Transverse colon (tissue), 4 donors: ENCODE measurements at regions not wholly inside any gene's neighbourhood (a gene's known extent, or its start where the extent isn't known, plus 50 kb on each side); places are given as distances from the start of the nearest gene placed in this dataset.

Experiments used
- DNase-seq: peaks from one replicate; pipeline ENCODE4 v3.0.0-alpha.2; 2019
- H3K27ac ChIP-seq, 4 donors: fragments of 200-600 bp; sonication (generic); 2 replicates each; pipeline ENCODE4 v1.5.1; 2016 to 2018; ENCODE audit warnings: inconsistent platforms in 4 of 4
- H3K27me3 ChIP-seq: fragments of 200-600 bp; sonication (generic); 2 replicates; pipeline ENCODE4 v1.5.1; 2017; ENCODE audit warnings: inconsistent platforms
- H3K36me3 ChIP-seq, 4 donors: fragments of 200-600 bp; sonication (generic); 2 replicates each; pipeline ENCODE4 v1.5.1; 2017 to 2019; ENCODE audit warnings: inconsistent platforms in 4 of 4
- H3K4me1 ChIP-seq, 4 donors: fragments of 200-600 bp; sonication (generic); 2 replicates each; pipeline ENCODE4 v1.5.1; 2017 to 2020; ENCODE audit warnings: inconsistent platforms in 4 of 4
- H3K4me3 ChIP-seq, 4 donors: fragments of 200-600 bp; sonication (generic); 1 replicate in 1 of 4; 2 replicates in 3 of 4; pipeline versions ENCODE4 v1.5.1 to v1.6.1; 2017 to 2019; ENCODE audit warnings: inconsistent platforms in 4 of 4
- H3K9me3 ChIP-seq, 2 donors: fragments of 200-600 bp; sonication (generic); 2 replicates each; pipeline ENCODE4 v1.5.1; 2017 to 2019; ENCODE audit warnings: inconsistent platforms in 2 of 2
- EP300 ChIP-seq: sonication (generic); formaldehyde crosslinking; IDR thresholded peaks from one replicate; pipeline ENCODE4 v1.6.1; 2017; ENCODE audit warnings: antibody characterized with exemption, low read depth
- POLR2A ChIP-seq: fragments of 450-650 bp; IDR thresholded peaks from one replicate; pipeline ENCODE4 v1.6.1; 2016; ENCODE audit warnings: antibody characterized with exemption, mild to moderate bottlenecking, moderate library complexity
- POLR2AphosphoS5 ChIP-seq, 3 donors: sonication (generic); formaldehyde crosslinking; IDR thresholded peaks; one replicate each; pipeline ENCODE4 v1.6.1; 2016; ENCODE audit warnings: antibody characterized with exemption in 3 of 3
- WGBS, 2 donors: methylation state at CpG; one replicate each; pipeline ENCODE4 v1.1.5; 2018; ENCODE audit warnings: low coverage in 1 of 2; 5-methylcytosine and 5-hydroxymethylcytosine counted together
- in situ Hi-C, 4 donors: fragments of 200-750 bp; cut with MboI; loops; one replicate each; pipeline versions ENCODE4 v1.15.0 to v1.15.1; 2017; ENCODE audit warnings: low sequenced_read_pairs in 3 of 4, low pct_ligation_motif_present in 1 of 4, low pct_unique_long_range_greater_than_20kb in 1 of 4
- intact Hi-C: fragments of 100-400 bp; cut with DNase I; formaldehyde crosslinking; loops from one replicate; pipeline ENCODE4 v1.15.1; 2023; ENCODE audit warnings: low total_unique reads
- TF ChIP-seq, protein P1 (sequence below), 5 experiments: fragments of 200-600 bp in 3 of 5; fragments of 450-650 bp in 2 of 5; sonication (generic) in 3 of 5; IDR thresholded peaks; 1 replicate in 2 of 5; 2 replicates in 3 of 5; pipeline ENCODE4 v1.5.1; 2016 to 2017; ENCODE audit warnings: antibody characterized with exemption in 5 of 5, inconsistent platforms in 3 of 5, mild to moderate bottlenecking in 2 of 5, moderate library complexity in 1 of 5

DNA sequence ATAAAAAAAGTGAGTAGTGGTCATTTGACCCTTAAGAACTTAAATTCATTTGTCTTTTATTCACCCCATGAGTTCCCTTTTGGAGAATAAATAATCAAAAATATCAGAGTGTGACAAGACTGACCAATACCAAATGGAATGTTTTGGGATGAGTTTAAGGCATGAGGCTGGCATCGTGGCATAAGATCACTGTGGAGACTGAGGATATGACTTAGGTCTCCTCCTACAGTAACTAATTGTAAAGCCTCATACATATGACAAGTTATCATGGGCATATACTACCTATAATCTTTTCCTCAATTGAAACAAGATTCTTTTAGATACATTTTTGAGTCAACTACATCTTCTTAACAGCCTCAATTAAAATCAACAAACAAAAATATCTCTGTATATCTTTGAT is 782.0 kb downstream of the SLITRK1 start:
- 63 to 64% methylated on average over 1 of the region's 1 CpG for WGBS, 2 donors
- in situ Hi-C loops = no loop called here
- DNase-seq = no peak

DNA sequence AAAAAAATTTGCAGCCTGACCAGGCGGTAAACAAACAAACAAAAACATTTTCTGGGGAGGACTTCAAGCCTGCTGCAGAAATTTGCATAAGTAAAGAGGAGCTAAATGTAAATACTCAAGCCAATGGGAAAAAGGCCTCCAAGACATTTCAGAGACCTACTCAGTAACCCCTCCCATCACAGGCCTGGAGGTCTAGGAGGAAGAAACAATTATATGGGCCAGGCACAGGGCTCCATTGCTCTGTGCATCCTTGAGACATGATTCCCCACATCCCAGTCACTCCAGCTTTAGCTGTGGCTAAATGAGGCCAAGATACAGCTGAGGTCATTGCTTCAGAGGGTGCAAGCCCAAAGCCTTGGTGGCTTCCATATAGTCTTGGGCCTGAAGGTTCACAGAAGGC is 793.4 kb downstream of the SLITRK1 start:
- in situ Hi-C loops = no loop called here
- Histone ChIP-seq H3K4me1 (no peaks in the 10 kb centered on the region), H3K4me3 (no peak overlapping the region), H3K36me3 (no peaks in the 10 kb centered on the region), H3K27ac (no peak overlapping the region), H3K9me3 (peaks cover 0 to 3% of the 10 kb centered on the region in 2 donors), H3K27me3 (no peaks in the 10 kb centered on the region)
- no peak for DNase-seq
- TF ChIP-seq EP300 (no peak), POLR2A (no peak), POLR2AphosphoS5 (IDR thresholded peaks at IDR 0.05) (no peak)
- TF ChIP-seq, protein P1, sequence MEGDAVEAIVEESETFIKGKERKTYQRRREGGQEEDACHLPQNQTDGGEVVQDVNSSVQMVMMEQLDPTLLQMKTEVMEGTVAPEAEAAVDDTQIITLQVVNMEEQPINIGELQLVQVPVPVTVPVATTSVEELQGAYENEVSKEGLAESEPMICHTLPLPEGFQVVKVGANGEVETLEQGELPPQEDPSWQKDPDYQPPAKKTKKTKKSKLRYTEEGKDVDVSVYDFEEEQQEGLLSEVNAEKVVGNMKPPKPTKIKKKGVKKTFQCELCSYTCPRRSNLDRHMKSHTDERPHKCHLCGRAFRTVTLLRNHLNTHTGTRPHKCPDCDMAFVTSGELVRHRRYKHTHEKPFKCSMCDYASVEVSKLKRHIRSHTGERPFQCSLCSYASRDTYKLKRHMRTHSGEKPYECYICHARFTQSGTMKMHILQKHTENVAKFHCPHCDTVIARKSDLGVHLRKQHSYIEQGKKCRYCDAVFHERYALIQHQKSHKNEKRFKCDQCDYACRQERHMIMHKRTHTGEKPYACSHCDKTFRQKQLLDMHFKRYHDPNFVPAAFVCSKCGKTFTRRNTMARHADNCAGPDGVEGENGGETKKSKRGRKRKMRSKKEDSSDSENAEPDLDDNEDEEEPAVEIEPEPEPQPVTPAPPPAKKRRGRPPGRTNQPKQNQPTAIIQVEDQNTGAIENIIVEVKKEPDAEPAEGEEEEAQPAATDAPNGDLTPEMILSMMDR (IDR thresholded peaks at IDR 0.05) = no peak
- 83 to 88% methylated on average over 1 of the region's 1 CpG for WGBS, 2 donors
- intact Hi-C loops = no loop called here

More for the DNA sequence above, 782.0 kb downstream of the SLITRK1 start:
- H3K27me3 ChIP-seq = no peaks in the 10 kb centered on the region
- TF ChIP-seq, protein P1 (IDR thresholded peaks at IDR 0.05) = no peak
- TF ChIP-seq POLR2A (no peak), POLR2AphosphoS5 (IDR thresholded peaks at IDR 0.05) (no peak), EP300 (no peak)
- no peak overlapping the region for H3K4me3 ChIP-seq
- no peaks in the 10 kb centered on the region for H3K36me3 ChIP-seq
- no peak overlapping the region for H3K27ac ChIP-seq
- intact Hi-C loops = no loop called here
- H3K4me1 ChIP-seq = no peaks in the 10 kb centered on the region
- no peaks in the 10 kb centered on the region for H3K9me3 ChIP-seq

DNA sequence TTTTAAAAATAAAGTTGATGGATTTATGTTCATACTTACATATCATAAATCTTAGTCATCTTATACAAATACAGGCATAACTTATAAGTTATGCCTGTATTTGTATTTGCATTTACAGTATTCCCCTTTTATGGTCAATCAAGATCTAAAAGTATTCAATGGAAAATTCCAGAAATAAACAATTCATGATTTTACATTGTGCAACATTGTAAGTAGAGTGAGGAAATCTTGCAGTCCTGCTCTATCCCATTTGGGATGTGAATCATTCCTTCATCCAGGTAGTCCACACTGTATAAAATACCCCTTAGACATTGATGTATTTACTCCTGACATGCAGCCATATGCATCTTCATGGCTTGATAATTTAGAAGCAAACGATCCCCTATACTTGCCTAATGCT is 795.3 kb downstream of the SLITRK1 start:
- TF ChIP-seq POLR2AphosphoS5 (IDR thresholded peaks at IDR 0.05) (no peak), POLR2A (no peak), EP300 (no peak)
- TF ChIP-seq, protein P1 (IDR thresholded peaks at IDR 0.05) = no peak
- DNase-seq = no peak
- no peaks in the 10 kb centered on the region for H3K4me1 ChIP-seq
- no peak overlapping the region for H3K4me3 ChIP-seq
- H3K27ac ChIP-seq = no peak overlapping the region
- intact Hi-C loops = no loop called here
- 80 to 90% methylated on average over 1 of the region's 1 CpG for WGBS, 2 donors
- H3K36me3 ChIP-seq = no peaks in the 10 kb centered on the region
- no peaks in the 10 kb centered on the region for H3K9me3 ChIP-seq
- in situ Hi-C loops = no loop called here
- no peaks in the 10 kb centered on the region for H3K27me3 ChIP-seq

DNA sequence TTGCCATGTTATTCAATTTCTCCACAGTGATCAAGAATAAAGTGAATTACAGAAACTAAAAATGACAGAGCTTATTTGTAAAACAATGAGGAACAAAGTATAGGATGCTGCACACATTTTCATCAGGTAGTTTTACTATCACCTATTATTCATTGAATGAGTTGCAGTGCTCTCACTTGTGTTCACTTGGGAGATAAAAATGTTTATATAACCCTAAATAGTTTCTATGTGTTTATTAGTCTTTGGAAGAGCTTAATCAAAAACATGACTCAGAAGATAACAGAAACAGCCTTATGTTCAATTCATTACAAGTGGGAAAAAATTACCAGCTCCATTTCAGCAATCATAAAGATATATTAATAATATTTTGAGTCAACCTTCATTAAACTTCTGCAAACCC is 796.2 kb downstream of the SLITRK1 start:
- no peak for TF ChIP-seq POLR2A
- TF ChIP-seq POLR2AphosphoS5 (IDR thresholded peaks at IDR 0.05) = no peak
- TF ChIP-seq, protein P1 (IDR thresholded peaks at IDR 0.05) = no peak
- no peak for TF ChIP-seq EP300
- no peaks in the 10 kb centered on the region for H3K9me3 ChIP-seq
- intact Hi-C loops (no loop called here), in situ Hi-C loops (no loop called here)
- DNase-seq = no peak
- H3K4me3 ChIP-seq = no peak overlapping the region
- H3K36me3 ChIP-seq = no peaks in the 10 kb centered on the region
- no peak overlapping the region for H3K27ac ChIP-seq
- H3K4me1 ChIP-seq = no peaks in the 10 kb centered on the region
- no peaks in the 10 kb centered on the region for H3K27me3 ChIP-seq
